ENCODE measurements at regions not wholly inside any gene's neighbourhood (a gene's known extent, or its start where the extent isn't known, plus 50 kb on each side); places are given as distances from the start of the nearest gene placed in this dataset.

DNA sequence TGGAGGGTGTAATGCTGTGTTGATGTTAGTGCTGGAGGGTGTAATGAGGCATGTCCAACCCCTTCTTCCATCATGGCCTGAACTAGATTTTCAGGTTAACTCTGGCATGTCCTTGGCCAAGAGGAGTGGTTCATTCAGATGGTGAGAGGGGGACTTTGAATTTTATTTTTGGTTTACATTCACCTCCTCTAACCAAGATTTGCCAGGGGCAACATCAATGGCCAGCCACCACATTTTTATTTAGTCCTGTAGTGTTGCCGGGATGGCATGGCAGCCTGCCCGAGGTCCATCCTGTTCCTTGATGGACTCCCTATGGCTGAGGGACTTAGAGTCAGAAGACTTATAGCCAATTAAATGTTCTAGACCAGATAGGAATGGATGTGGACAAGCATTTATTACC, 484.6 kb upstream of the HS6ST1 start:
- no peaks in the 10 kb centered on the region for H3K9me3 ChIP-seq
- H3K36me3 ChIP-seq = no peaks in the 10 kb centered on the region
- DNase-seq (ENCODE audit: low spot score in 2 of 2) = no peak
- no peaks in the 10 kb centered on the region for H3K4me1 ChIP-seq
- no peak for TF ChIP-seq CTCF (IDR thresholded peaks at IDR 0.05)
- intact Hi-C loops (cut with DNase I) = no loop called here
- H3K27ac ChIP-seq = no peak overlapping the region
- no peaks in the 10 kb centered on the region for H3K27me3 ChIP-seq
- H3K4me3 ChIP-seq = no peak overlapping the region

DNA sequence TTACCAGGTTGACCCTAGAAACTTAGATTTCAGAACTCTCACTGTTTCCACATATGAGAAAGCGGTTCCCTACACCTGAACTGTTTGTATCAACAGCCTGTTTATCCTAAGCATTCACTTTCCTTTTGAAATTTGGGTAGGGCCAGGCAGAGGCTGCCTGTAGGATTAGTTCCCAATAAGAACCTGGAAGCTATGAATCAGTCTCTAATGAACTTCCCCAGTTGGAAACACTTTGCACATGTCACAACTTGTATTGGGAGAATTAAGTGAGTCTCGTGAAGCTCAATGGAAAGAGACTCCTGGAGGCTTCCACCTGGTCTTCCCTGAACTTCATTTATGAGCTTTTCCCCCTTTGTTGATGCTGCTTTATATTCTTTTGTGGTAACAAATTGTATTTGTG, 486.6 kb upstream of the HS6ST1 start:
- Histone ChIP-seq H3K4me1 (no peaks in the 10 kb centered on the region), H3K4me3 (no peak overlapping the region), H3K27ac (no peak overlapping the region), H3K9me3 (no peaks in the 10 kb centered on the region), H3K27me3 (no peaks in the 10 kb centered on the region), H3K36me3 (no peaks in the 10 kb centered on the region)
- intact Hi-C loops (cut with DNase I) = no loop called here
- DNase-seq (ENCODE audit: low spot score in 2 of 2) = no peak
- TF ChIP-seq CTCF (IDR thresholded peaks at IDR 0.05) = no peak

- Histone ChIP-seq H3K4me1 (no peaks in the 10 kb centered on the region), H3K9me3 (no peaks in the 10 kb centered on the region), H3K36me3 (no peaks in the 10 kb centered on the region), H3K27me3 (no peaks in the 10 kb centered on the region), H3K27ac (no peak overlapping the region), H3K4me3 (no peak overlapping the region)
- DNase-seq (ENCODE audit: low spot score in 2 of 2) = no peak
- intact Hi-C loops (cut with DNase I) = no loop called here
- TF ChIP-seq CTCF (IDR thresholded peaks at IDR 0.05) = no peak
Observed at GRCh38 chr2:128805918-128806317, 487.2 kb upstream of the HS6ST1 start.

DNA sequence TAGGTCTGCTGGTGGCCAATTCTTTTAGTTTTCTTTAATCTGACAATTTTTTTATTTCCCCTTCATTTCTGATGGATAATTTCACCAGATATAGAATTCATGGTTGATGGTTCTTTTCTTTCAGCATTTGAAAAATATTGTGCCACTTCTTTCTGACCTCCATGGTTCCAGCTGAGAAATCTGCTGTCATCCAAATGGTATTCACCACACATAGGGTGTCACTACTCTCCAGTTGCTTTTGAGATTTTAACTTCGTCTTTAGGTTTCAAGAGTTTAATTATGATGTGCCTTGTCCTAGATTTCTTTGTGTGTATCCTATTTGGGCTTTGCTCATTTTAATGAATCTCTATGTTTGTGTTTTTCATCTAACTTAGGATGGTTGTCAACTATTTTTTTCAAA, 488.6 kb upstream of the HS6ST1 start:
- TF ChIP-seq CTCF (IDR thresholded peaks at IDR 0.05) = no peak
- H3K4me3 ChIP-seq = no peak overlapping the region
- H3K4me1 ChIP-seq = no peaks in the 10 kb centered on the region
- intact Hi-C loops (cut with DNase I) = no loop called here
- H3K27me3 ChIP-seq = no peaks in the 10 kb centered on the region
- no peak overlapping the region for H3K27ac ChIP-seq
- H3K36me3 ChIP-seq = no peaks in the 10 kb centered on the region
- DNase-seq (ENCODE audit: low spot score in 2 of 2) = no peak
- no peaks in the 10 kb centered on the region for H3K9me3 ChIP-seq

GRCh38 chr2:128808462-128809258, 490.0 kb upstream of the HS6ST1 start:
- Histone ChIP-seq H3K9me3 (no peaks in the 10 kb centered on the region), H3K27me3 (no peaks in the 10 kb centered on the region), H3K4me3 (no peak overlapping the region), H3K36me3 (no peaks in the 10 kb centered on the region), H3K27ac (no peak overlapping the region), H3K4me1 (no peaks in the 10 kb centered on the region)
- intact Hi-C loops (cut with DNase I) = no loop called here
- no peak for TF ChIP-seq CTCF (IDR thresholded peaks at IDR 0.05)
- no peak for DNase-seq (ENCODE audit: low spot score in 2 of 2)

DNA sequence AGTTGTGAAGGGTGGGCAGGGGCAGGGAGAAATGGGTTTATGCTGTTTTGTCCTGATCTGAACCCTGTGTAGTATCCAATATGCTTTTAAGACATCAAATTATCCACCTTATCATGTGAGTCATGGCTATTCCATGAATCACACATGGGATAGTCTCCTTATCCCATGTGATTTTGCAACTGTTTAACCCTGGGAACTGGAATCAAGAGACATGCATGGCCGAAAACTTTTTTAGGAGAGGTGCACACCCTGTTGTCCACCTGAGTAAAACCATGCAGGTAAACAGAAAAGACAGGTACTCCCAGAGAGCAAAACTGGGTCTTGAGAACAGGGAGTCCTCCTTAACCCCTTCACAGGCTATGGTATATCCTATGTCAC, 490.6 kb upstream of the HS6ST1 start:
- no peaks in the 10 kb centered on the region for H3K4me1 ChIP-seq
- TF ChIP-seq CTCF (IDR thresholded peaks at IDR 0.05) = no peak
- H3K27ac ChIP-seq = no peak overlapping the region
- H3K9me3 ChIP-seq = no peaks in the 10 kb centered on the region
- no peaks in the 10 kb centered on the region for H3K36me3 ChIP-seq
- H3K27me3 ChIP-seq = no peaks in the 10 kb centered on the region
- H3K4me3 ChIP-seq = no peak overlapping the region
- DNase-seq (ENCODE audit: low spot score in 2 of 2) = no peak
- intact Hi-C loops (cut with DNase I) = no loop called here
